Esophagus muscularis mucosa (tissue), 4 donors: ENCODE measurements at regions not wholly inside any gene's neighbourhood (a gene's known extent, or its start where the extent isn't known, plus 50 kb on each side); places are given as distances from the start of the nearest gene placed in this dataset.

Experiments
- DNase-seq: peaks from one replicate; pipeline ENCODE4 v3.0.0-alpha.2; 2017; ENCODE audit errors: extremely low spot score
- H3K27ac ChIP-seq, 4 donors: fragments of 200-600 bp; sonication (generic); replicated peaks in 1 of 4; 1 replicate in 3 of 4; 2 replicates in 1 of 4; pipeline ENCODE4 v1.5.1; 2016 to 2019; ENCODE audit warnings: mild to moderate bottlenecking in 1 of 4
- H3K27me3 ChIP-seq, 4 donors: fragments of 200-600 bp; sonication (generic); one replicate each; pipeline versions ENCODE4 v1.5.1 to v1.6.0; 2016 to 2019
- H3K36me3 ChIP-seq, 4 donors: fragments of 200-600 bp; sonication (generic); one replicate each; pipeline ENCODE4 v1.5.1; 2016 to 2019
- H3K4me1 ChIP-seq, 4 donors: fragments of 200-600 bp; sonication (generic); one replicate each; pipeline ENCODE4 v1.5.1; 2016 to 2019
- H3K4me3 ChIP-seq, 4 donors: fragments of 200-600 bp; sonication (generic); 1 replicate in 2 of 4; 2 replicates in 2 of 4; pipeline ENCODE4 v1.5.1; 2016 to 2019; ENCODE audit warnings: mild to moderate bottlenecking in 4 of 4, moderate library complexity in 1 of 4
- H3K9me3 ChIP-seq, 4 donors: fragments of 200-600 bp; sonication (generic); 1 replicate in 3 of 4; 2 replicates in 1 of 4; pipeline ENCODE4 v1.5.1; 2016 to 2019
- CTCF ChIP-seq, 3 experiments: fragments of 200-600 bp in 2 of 3; fragments of 450-650 bp in 1 of 3; sonication (generic) in 2 of 3; IDR thresholded peaks; one replicate each; pipeline ENCODE4 v1.5.1; 2017 to 2019; ENCODE audit warnings: antibody characterized with exemption in 3 of 3, mild to moderate bottlenecking in 2 of 3, moderate library complexity in 1 of 3
- EP300 ChIP-seq: sonication (generic); formaldehyde crosslinking; IDR thresholded peaks from one replicate; pipeline ENCODE4 v1.6.1; 2017; ENCODE audit warnings: antibody characterized with exemption
- POLR2A ChIP-seq: fragments of 450-650 bp; IDR thresholded peaks from one replicate; pipeline ENCODE4 v1.6.1; 2017; ENCODE audit warnings: antibody characterized with exemption, moderate library complexity, mild to moderate bottlenecking, low read depth
- POLR2AphosphoS5 ChIP-seq, 2 donors: sonication (generic); formaldehyde crosslinking; IDR thresholded peaks; one replicate each; pipeline ENCODE4 v1.6.1; 2017; ENCODE audit warnings: antibody characterized with exemption in 2 of 2
- WGBS: methylation state at CpG from one replicate; pipeline ENCODE4 v1.1.5; 2018; 5-methylcytosine and 5-hydroxymethylcytosine counted together
- intact Hi-C: fragments of 100-400 bp; cut with DNase I; formaldehyde crosslinking; loops from one replicate; pipeline ENCODE4 v1.15.1; 2023

DNA sequence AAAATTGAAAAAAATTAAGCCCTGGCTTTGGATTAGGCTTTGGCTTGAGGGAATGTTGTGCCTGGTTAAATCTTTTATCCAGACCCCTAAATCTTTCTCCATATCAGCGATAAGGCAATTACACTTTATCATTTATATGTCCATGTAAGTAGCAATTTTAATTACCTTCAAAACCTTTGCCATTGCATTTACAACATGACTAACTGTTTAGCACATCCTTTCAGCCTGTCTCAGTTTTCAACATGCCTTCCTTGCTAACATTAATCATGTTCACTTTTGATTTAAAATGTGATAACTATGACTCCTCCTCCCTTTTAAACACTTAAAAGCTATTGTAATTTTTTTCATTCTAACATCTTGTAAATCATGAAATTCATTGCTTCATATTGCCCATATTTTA lies 583.7 kb downstream of the SLITRK1 start:
- WGBS, result 86% methylated on average over 1 of the region's 1 CpG
- H3K27me3 ChIP-seq, result no peaks in the 10 kb centered on the region
- H3K27ac ChIP-seq, result no peak overlapping the region
- TF ChIP-seq EP300 (no peak), POLR2AphosphoS5 (IDR thresholded peaks at IDR 0.05) (no peak), POLR2A (no peak), CTCF (IDR thresholded peaks at IDR 0.05) (no peak)
- intact Hi-C loops, result no loop called here
- no peak for DNase-seq
- H3K9me3 ChIP-seq, result peaks cover 0 to 7% (median 2%) of the 10 kb centered on the region in 4 donors
- no peaks in the 10 kb centered on the region for H3K36me3 ChIP-seq
- H3K4me1 ChIP-seq, result no peaks in the 10 kb centered on the region
- no peak overlapping the region for H3K4me3 ChIP-seq

GRCh38 chr13:83297586-83298290 lies 584.5 kb downstream of the SLITRK1 start:
- Histone ChIP-seq H3K27ac (no peak overlapping the region), H3K4me3 (no peak overlapping the region), H3K4me1 (no peaks in the 10 kb centered on the region), H3K9me3 (peaks cover 0 to 7% (median 2%) of the 10 kb centered on the region in 4 donors), H3K27me3 (no peaks in the 10 kb centered on the region), H3K36me3 (no peaks in the 10 kb centered on the region)
- intact Hi-C loops, result no loop called here
- 76% methylated on average over 8 of the region's 8 CpGs for WGBS
- DNase-seq, result no peak
- TF ChIP-seq EP300 (no peak), POLR2AphosphoS5 (IDR thresholded peaks at IDR 0.05) (no peak), POLR2A (no peak), CTCF (IDR thresholded peaks at IDR 0.05) (no peak)

- H3K4me3 ChIP-seq, result no peak overlapping the region
- H3K9me3 ChIP-seq, result peaks cover 0 to 7% (median 2%) of the 10 kb centered on the region in 4 donors
- TF ChIP-seq EP300, result no peak
- no peak for TF ChIP-seq POLR2AphosphoS5 (IDR thresholded peaks at IDR 0.05)
- TF ChIP-seq POLR2A, result no peak
- no peak for TF ChIP-seq CTCF (IDR thresholded peaks at IDR 0.05)
- intact Hi-C loops, result no loop called here
- H3K27ac ChIP-seq, result no peak overlapping the region
- no peaks in the 10 kb centered on the region for H3K4me1 ChIP-seq
- H3K27me3 ChIP-seq, result no peaks in the 10 kb centered on the region
- H3K36me3 ChIP-seq, result no peaks in the 10 kb centered on the region
- DNase-seq, result no peak
These were observed 586.6 kb downstream of the SLITRK1 start for GRCh38 chr13:83295686-83296085.

DNA sequence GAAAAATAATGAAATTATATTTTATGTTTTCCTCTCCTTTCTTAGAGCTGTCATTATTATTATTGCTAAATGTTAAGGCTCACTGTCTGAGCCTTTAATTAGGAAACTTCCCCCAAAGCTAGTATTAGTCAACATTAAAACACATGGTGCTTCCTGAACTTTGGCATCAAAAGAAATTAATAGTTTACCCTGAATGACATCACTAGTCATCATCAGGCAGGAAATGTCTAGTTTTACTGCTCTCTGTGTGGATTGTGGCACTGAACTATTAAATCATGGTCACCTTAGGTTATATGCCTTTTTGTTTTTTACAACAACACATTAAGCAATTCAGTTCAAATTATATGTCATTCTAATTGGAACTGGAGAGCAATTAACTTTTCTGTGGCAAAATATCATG lies 595.5 kb downstream of the SLITRK1 start:
- Histone ChIP-seq H3K4me3 (no peak overlapping the region), H3K36me3 (no peaks in the 10 kb centered on the region), H3K9me3 (no peaks in the 10 kb centered on the region), H3K27ac (no peak overlapping the region), H3K27me3 (no peaks in the 10 kb centered on the region), H3K4me1 (no peaks in the 10 kb centered on the region)
- DNase-seq, result no peak
- intact Hi-C loops, result no loop called here
- no peak for TF ChIP-seq POLR2A
- no peak for TF ChIP-seq EP300
- no peak for TF ChIP-seq POLR2AphosphoS5 (IDR thresholded peaks at IDR 0.05)
- no peak for TF ChIP-seq CTCF (IDR thresholded peaks at IDR 0.05)

GRCh38 chr13:83281654-83282053 lies 600.6 kb downstream of the SLITRK1 start:
- H3K4me3 ChIP-seq, result no peak overlapping the region
- no peaks in the 10 kb centered on the region for H3K9me3 ChIP-seq
- no peaks in the 10 kb centered on the region for H3K36me3 ChIP-seq
- no peak for TF ChIP-seq CTCF (IDR thresholded peaks at IDR 0.05)
- no peak for TF ChIP-seq POLR2A
- TF ChIP-seq POLR2AphosphoS5 (IDR thresholded peaks at IDR 0.05), result no peak
- TF ChIP-seq EP300, result no peak
- H3K4me1 ChIP-seq, result no peaks in the 10 kb centered on the region
- intact Hi-C loops, result no loop called here
- H3K27me3 ChIP-seq, result no peaks in the 10 kb centered on the region
- no peak overlapping the region for H3K27ac ChIP-seq
- 63% methylated on average over 1 of the region's 1 CpG for WGBS
- no peak for DNase-seq
